Stimulated activated CD8-positive, alpha-beta memory T cell treated with anti-CD3 and anti-CD28 coated beads, Interleukin-12 subunit alpha, Interleukin-12 subunit beta, amount 100 ng/mL, for 24 hours (primary cell): ENCODE measurements at regions not wholly inside any gene's neighbourhood (a gene's known extent, or its start where the extent isn't known, plus 50 kb on each side); places are given as distances from the start of the nearest gene placed in this dataset.
"Not testable (repeated sequence)": the region's sequence is repeated elsewhere in the genome, so short reads cannot be mapped to it uniquely, and the experiment has no call there.

Experiments used
- DNase-seq: peaks from one replicate; pipeline ENCODE4 v3.0.0-alpha.2; 2020; ENCODE audit errors: extremely low read depth

DNA sequence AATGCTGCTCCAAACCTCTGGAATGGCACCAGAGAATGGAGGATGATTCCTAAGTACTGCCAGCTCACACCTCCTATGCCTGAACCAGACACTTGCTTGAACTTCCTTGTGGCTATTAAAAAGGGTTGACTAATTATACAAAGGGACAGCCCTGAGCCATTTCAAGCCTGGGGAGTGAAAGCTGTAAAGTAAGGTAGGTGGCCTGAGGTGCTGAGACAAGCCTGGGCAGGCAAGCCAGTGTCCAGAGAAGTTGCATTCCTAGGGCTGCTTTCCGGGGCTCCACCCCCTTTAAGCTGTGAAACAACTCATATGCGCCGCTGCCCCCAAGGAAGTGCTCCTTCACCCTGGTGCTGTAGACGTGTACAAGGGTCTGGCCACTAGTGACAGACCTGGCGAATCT lies 79.9 kb upstream of the SLC1A3 start:
- no peak for DNase-seq

- no peak for DNase-seq
Observed at GRCh38 chr5:36528588-36528987, 77.8 kb upstream of the SLC1A3 start.

- no peak for DNase-seq
Observed at GRCh38 chr5:36529142-36529541, 77.3 kb upstream of the SLC1A3 start.

GRCh38 chr5:36530215-36530614 lies 76.2 kb upstream of the SLC1A3 start:
- no peak for DNase-seq

DNA sequence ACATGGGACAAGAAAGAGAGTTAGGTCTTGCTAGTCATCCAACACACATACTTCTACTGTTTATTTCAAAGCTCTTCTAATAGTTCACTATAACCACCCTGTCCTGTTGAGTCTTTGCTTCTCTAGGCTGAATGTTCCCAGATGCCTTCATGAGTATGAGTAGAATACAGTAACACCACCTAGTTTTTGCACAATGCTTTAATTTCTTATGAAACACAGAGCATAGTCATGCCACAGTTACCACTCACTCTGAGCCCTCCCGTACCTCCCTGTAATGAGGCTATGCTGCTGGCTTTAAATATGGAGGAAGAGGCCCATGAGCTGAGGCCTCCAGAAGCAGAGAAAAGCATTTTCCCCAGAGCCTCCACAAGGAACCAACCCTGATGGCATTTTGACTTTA lies 75.0 kb upstream of the SLC1A3 start:
- no peak for DNase-seq

DNA sequence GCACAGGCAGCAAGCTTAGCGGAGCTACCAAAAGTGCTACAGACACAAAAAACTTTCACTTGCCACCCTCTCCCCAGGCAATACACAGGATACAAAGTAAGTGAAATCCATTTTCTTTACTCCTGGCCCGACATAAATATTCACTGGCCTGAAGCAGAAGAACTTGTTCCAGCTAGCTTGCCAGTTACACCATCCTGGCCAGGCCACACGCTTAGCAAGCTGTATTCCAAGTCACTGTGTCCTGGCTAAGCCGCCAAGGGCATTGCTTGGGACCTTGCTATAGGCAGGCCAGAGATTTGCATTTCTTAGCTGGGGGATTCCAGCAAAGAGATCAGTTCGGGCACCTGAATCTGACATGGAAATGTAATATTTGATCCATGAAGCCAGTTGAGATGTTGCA lies 71.0 kb upstream of the SLC1A3 start:
- no peak for DNase-seq

DNA sequence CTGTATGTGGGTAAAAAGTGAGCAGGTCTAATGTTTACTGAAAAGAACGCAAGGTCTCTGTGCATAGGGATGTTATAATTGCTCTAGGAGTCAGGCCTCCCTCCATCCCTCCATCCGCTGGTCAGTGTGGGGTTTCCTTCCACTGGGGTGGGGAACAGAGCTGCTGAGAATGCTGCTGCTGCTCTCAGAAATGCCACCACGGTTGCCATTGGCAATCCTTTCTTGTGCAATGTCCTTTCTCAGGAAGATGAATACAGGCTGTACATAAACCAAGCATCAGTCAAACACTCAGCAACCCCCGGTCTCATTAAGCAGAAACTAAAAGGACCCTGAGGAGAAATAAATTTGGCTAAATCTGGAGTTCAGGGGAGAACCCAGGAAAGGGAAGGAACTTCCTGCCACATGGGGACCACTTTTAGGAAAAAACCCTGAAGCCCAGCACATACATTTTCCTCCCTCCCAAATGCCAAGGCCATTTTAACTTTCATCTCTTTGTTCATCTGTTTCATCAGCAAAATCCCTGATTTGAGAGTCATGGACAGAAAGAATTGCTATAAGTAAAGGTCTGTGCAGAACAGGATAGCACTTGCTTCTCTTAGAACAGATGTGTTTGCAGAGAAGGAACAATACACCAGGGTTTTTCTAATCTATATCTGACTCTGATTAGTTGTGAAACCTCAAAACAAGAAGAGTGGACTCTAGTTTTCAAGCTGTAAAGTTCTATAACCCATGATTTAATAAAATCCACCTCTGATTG lies 70.4 kb upstream of the SLC1A3 start:
- DNase-seq: no peak

GRCh38 chr5:36536616-36537005 lies 69.8 kb upstream of the SLC1A3 start:
- DNase-seq: no peak

DNA sequence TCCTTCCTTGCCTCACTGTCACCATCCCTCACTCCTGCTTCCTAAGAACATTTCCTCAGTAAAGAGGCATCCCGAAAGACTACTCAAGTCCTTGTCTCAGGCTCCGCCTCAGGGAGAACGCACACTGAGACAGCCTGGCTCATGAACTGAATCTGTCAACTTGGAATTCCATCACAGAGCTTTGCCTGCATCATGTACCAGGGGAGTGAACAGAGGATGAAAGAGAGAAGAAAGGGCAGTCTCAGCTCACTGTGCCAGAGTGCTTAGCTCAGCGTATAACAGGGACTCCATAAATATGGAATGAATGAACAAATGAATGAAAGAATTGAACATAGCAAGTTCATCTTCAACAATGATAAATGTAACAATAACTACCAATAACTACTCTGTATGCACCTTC lies 68.7 kb upstream of the SLC1A3 start:
- DNase-seq: no peak

GRCh38 chr5:36552651-36553393 lies 53.6 kb upstream of the SLC1A3 start:
- DNase-seq: no peak

GRCh38 chr5:36555035-36555434 lies 51.4 kb upstream of the SLC1A3 start:
- DNase-seq: not testable (repeated sequence)
